ENCODE measurements at regions not wholly inside any gene's neighbourhood (a gene's known extent, or its start where the extent isn't known, plus 50 kb on each side); places are given as distances from the start of the nearest gene placed in this dataset.
"Not testable (repeated sequence)": the region's sequence is repeated elsewhere in the genome, so short reads cannot be mapped to it uniquely, and the experiment has no call there.

GRCh38 chr7:39825401-39825980 lies 124.6 kb upstream of the CDK13 start:
- no peak for DNase-seq (ENCODE audit: low read depth)

- no peak for DNase-seq (ENCODE audit: low read depth)
Observed at GRCh38 chr7:39826166-39826565, 123.9 kb upstream of the CDK13 start.

- no peak for DNase-seq (ENCODE audit: low read depth)
Observed at GRCh38 chr7:39827571-39827970, 122.5 kb upstream of the CDK13 start.

GRCh38 chr7:39829028-39829427 lies 121.0 kb upstream of the CDK13 start:
- DNase-seq (ENCODE audit: low read depth) = no peak

GRCh38 chr7:39832519-39833085 lies 117.5 kb upstream of the CDK13 start:
- no peak for DNase-seq (ENCODE audit: low read depth)

- not testable (repeated sequence) for DNase-seq (ENCODE audit: low read depth)
Observed at GRCh38 chr7:39833180-39833799, 116.8 kb upstream of the CDK13 start.

GRCh38 chr7:39833865-39834634 lies 116.0 kb upstream of the CDK13 start:
- DNase-seq (ENCODE audit: low read depth) = not testable (repeated sequence)

GRCh38 chr7:39838326-39838725 lies 111.7 kb upstream of the CDK13 start:
- DNase-seq (ENCODE audit: low read depth) = no peak

- no peak for DNase-seq (ENCODE audit: low read depth)
Observed at GRCh38 chr7:39845006-39845405, 105.0 kb upstream of the CDK13 start.

GRCh38 chr7:39847227-39847626 lies 102.8 kb upstream of the CDK13 start:
- no peak for DNase-seq (ENCODE audit: low read depth)

- DNase-seq (ENCODE audit: low read depth) = no peak
Observed at GRCh38 chr7:39851466-39852045, 98.5 kb upstream of the CDK13 start.

- not testable (repeated sequence) for DNase-seq (ENCODE audit: low read depth)
Observed at GRCh38 chr7:39854616-39855324, 95.3 kb upstream of the CDK13 start.

GRCh38 chr7:39855325-39855674 lies 94.8 kb upstream of the CDK13 start:
- no peak for DNase-seq (ENCODE audit: low read depth)

- DNase-seq (ENCODE audit: low read depth) = not testable (repeated sequence)
Observed at GRCh38 chr7:39863675-39864322, 86.3 kb upstream of the CDK13 start.

GRCh38 chr7:39869888-39870522 lies 80.1 kb upstream of the CDK13 start:
- not testable (repeated sequence) for DNase-seq (ENCODE audit: low read depth)

- not testable (repeated sequence) for DNase-seq (ENCODE audit: low read depth)
Observed at GRCh38 chr7:39871610-39872009, 78.4 kb upstream of the CDK13 start.

GRCh38 chr7:39880556-39880955 lies 69.5 kb upstream of the CDK13 start:
- no peak for DNase-seq (ENCODE audit: low read depth)

- no peak for DNase-seq (ENCODE audit: low read depth)
Observed at GRCh38 chr7:39882148-39882784, 67.8 kb upstream of the CDK13 start.

GRCh38 chr7:39883812-39884390 lies 66.2 kb upstream of the CDK13 start:
- no peak for DNase-seq (ENCODE audit: low read depth)

GRCh38 chr7:39888171-39888853 lies 61.7 kb upstream of the CDK13 start:
- no peak for DNase-seq (ENCODE audit: low read depth)
